Right ventricle myocardium superior (tissue), 1 donor: ENCODE measurements at regions not wholly inside any gene's neighbourhood (a gene's known extent, or its start where the extent isn't known, plus 50 kb on each side); places are given as distances from the start of the nearest gene placed in this dataset.

Experiments used
- ATAC-seq: fragments of 200-7000 bp; cut with Tn5 transposase; one replicate; pipeline ENCODE4 v1.9.1; 2020; ENCODE audit warnings: mild to moderate bottlenecking; ENCODE audit not compliant: poor library complexity
- DNase-seq: peaks from one replicate; pipeline ENCODE4 v3.0.0-alpha.2; 2020
- intact Hi-C: fragments of 100-400 bp; cut with DNase I; formaldehyde crosslinking; loops from one replicate; pipeline ENCODE4 v1.11.2; 2022
- donor health status: DM: no; HTN: yes; CAD: no; lungs with severe emphysema.

GRCh38 chr9:78860801-78861475, 564.0 kb downstream of the PSAT1 start:
- DNase-seq, result no peak
- ATAC-seq, result no peak
- intact Hi-C loops, result no loop called here

DNA sequence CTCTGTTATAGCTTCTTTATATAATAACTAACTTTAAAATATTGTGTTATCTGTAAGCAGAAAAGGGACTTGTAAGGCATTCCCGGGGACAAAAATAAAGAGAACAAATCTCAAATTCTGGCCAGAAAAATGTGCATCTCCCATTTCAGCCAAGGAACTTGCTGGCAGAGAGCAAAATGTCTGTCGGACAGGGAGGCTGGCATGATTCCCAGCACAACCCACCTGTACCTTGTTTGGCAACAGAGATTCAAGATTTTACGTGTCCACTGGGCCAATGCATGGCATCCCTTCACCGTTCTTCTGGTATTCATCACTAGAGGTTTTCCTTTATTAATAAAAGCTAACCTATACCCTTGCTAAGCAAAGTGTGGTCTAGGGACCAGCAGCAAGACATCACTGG, 566.6 kb downstream of the PSAT1 start:
- DNase-seq (no peak), ATAC-seq (no peak)
- intact Hi-C loops, result no loop called here

GRCh38 chr9:78865737-78866136, 568.8 kb downstream of the PSAT1 start:
- no peak for DNase-seq

GRCh38 chr9:78866207-78867132, 569.5 kb downstream of the PSAT1 start:
- intact Hi-C loops, result no loop called here
- DNase-seq, result no peak
- no peak for ATAC-seq

More at GRCh38 chr9:78865737-78866136, 568.8 kb downstream of the PSAT1 start:
- intact Hi-C loops, result no loop called here
- no peak for ATAC-seq

- ATAC-seq (no peak), DNase-seq (no peak)
- intact Hi-C loops, result no loop called here
Measured at GRCh38 chr9:78871086-78871451, 574.1 kb downstream of the PSAT1 start.

GRCh38 chr9:78871452-78872331, 574.8 kb downstream of the PSAT1 start:
- DNase-seq, result no peak
- intact Hi-C loops, result no loop called here
- no peak for ATAC-seq

- ATAC-seq (no peak), DNase-seq (no peak)
- intact Hi-C loops, result no loop called here
Measured at GRCh38 chr9:78874061-78874460, 577.1 kb downstream of the PSAT1 start.

DNA sequence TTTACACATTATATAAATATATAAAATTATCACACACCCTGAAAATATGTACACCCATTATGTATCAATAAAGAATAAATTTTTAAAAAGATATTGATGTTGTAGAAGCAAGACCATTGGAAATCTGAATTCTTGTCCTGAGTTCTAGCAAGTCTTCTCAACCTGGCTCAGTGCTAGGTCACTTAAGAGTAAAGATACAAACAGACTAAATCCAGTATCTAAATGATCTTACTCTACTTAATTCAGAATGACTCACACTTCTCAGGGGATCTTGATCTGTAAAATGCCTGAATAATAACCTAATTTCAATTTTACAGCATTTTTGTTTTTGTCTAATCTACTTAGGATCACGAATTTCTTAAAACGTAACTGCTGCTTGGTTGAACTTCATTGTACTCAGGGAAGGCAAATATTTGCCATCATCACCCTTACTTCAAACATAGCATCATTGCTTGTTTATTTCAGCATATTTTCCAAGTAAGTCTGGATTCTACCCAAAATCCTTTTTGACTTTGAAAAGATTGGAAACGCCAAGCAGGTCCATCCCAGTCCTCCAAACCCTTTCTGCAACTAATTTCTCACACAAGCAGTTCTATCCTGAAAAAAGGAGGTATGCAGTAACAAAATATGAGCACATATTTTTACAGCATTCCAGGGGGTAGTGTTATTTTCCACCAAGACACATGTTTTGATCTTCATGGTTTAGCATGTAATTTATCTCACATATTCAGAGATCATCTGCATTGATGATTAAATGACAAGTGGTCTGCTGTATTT, 582.6 kb downstream of the PSAT1 start:
- intact Hi-C loops, result no loop called here
- ATAC-seq (no peak), DNase-seq (no peak)

DNA sequence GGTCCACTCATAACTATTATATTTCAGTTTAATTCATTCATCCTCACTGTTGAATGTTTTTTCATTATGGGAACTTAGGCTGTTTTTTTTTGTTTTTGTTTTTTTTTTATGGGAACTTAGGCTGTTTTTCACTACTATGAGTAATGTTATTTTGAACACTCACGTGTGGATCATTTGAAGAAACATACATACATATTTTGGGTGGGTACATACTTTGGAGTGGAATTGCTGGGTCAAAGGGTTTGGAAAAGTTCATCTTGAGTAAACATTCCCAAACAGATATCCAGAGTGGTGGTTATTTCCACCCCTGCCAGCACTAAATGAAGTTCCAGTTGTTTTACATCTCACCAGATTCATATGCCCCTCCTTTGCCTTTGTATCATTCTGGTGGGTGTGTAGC, 584.4 kb downstream of the PSAT1 start:
- DNase-seq (no peak), ATAC-seq (no peak)
- intact Hi-C loops, result no loop called here

DNA sequence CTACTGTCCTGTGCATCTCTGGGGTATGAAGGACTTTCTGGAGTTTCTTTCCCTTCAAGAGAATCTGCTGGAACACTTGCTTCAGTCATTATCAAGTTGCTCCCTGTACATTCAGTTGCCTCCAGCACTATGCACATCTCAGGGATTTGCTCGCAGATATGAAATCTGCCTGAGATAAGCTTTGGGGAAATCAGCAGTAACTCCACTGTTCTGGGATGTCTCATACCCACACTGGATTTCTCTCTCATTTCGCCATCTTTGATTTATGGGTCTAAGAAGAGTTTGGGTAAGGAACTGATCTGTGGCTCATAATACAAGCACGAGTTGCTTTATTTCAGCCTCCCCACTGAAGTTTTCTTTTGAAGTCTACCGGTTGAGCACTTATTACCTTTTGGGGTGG, 585.6 kb downstream of the PSAT1 start:
- ATAC-seq (no peak), DNase-seq (no peak)
- intact Hi-C loops, result no loop called here

DNA sequence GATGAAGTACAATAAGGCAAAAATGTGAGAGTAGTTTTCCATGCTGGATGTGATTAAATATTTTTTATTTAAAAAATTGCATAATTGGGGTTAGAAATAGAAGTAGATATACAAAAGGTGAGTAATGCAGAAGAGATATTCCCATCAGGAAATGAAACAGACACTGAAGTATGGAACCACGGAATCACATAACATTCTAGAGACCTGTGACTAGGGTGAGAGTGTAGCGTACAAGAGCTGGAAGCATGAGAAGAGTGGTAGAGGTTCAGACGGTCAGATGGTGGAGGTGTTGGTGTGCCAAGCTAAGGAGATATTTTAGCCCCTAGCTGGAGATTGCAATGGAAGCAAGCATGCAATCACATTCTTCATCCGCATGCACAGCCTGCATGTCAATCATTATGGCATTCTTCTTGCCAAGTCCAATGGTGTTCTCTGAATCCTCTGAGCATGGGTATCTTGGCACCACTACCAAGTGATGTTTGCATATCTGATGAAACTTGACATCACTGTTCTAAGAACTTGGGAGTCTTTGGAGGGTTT, 587.8 kb downstream of the PSAT1 start:
- DNase-seq (no peak), ATAC-seq (no peak)
- intact Hi-C loops, result no loop called here

DNA sequence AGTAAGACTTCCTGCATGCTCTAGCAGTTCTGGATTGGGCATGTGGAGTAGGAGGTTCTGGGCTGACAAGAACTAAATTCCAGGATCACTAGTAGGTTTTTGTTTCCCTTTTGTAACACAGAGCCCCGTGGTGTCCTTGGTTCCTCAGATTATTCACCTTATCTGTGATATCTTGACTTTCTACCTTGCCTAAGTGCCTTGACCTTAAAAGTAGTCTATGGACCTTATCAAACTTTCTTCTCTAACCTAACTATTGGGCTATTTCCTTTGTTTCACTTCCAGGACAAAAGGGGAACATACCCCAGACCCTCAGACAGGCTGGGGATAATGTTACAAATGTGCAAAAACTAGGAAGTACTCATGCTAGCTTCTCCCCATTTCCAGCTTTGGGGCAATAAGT, 595.3 kb downstream of the PSAT1 start:
- ATAC-seq (no peak), DNase-seq (no peak)
- intact Hi-C loops, result no loop called here

DNA sequence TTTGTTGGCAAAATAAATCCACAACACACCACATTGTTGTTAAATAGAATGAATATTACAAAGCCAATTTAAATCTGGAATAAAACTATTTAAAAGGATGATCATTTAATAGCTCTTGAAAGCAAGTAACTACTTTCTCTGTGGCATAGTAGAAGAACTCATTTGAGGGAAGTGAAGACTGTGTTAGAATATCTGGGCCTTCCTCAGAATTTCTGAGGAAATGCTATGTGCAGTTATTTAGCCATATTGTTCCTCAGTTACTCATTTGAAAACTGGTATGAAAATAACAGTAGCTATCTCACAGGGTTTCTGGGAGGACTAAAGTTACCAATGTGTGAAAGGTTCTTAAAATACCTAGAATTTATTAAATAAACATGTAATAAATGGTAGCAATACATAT, 595.8 kb downstream of the PSAT1 start:
- DNase-seq, result no peak
- ATAC-seq, result no peak
- intact Hi-C loops, result no loop called here

DNA sequence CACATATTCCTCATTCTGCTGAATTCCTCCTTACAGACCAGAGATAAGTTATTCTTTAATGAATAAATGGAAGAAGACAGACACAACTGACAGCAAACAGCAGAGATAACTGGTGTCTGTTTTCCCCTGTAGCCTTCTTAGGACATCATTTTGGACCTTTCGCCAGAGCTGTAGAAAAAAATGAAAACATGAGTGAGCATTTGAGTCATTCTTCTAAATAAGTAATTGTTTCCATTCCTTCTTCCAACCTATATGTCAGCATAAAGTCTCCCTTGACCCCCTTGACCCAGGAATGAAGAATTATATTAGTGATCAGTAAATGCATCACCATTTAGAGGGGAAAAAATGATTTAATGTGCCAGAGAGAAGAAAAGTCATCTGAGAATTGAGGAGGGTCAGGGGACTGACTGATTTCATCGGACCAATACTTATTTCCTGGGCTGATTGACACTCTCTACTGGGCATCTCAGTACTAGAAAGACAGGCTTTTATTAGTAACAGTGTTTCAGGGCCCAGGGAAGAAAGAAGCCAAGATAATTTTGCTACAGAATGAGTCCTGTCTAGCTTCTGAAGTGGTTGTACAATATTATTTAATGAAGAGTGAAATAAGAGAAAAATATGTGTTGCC, 597.0 kb downstream of the PSAT1 start:
- ATAC-seq (no peak), DNase-seq (no peak)
- intact Hi-C loops, result no loop called here

- no peak for DNase-seq
- intact Hi-C loops, result no loop called here
- ATAC-seq, result no peak
Measured at GRCh38 chr9:78896479-78896878, 599.6 kb downstream of the PSAT1 start.

DNA sequence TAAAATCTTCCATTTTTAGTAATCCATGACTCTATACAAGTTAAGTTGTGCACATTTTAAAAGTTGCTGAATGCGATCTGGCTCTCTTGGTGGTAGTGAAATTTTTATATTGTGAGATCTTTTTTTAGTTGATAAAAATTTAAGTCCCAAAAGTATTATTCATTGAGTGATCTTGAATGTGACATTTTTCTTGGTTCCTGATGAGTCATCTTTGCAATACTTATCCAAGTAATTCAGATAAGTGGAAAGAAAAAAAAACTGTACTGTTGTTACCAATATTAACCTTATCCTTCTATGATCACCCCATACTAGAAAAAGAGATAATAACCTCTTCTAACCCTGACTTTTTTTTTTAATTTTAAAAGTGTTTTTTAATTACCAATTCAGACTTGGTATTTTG, 601.3 kb downstream of the PSAT1 start:
- DNase-seq (no peak), ATAC-seq (no peak)
- intact Hi-C loops, result no loop called here

DNA sequence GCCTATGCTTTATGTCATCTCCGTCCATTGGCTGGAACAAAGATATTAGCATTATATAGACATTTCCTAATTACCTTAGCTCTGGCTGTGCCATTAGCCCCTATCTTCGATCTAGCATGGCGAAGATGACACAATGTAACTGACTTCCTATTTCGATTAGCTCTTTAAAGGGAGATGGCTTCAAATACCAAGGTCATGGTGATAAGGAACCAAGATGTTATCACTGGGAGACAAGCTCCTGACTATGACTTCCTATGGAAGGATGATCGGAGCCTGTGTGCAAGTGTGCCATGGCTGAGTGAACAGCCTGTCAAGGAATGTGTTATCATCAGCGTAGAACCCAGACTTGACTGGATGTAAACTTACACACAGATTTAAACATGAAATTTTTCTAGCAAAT, 602.1 kb downstream of the PSAT1 start:
- intact Hi-C loops, result no loop called here
- ATAC-seq (no peak), DNase-seq (no peak)

DNA sequence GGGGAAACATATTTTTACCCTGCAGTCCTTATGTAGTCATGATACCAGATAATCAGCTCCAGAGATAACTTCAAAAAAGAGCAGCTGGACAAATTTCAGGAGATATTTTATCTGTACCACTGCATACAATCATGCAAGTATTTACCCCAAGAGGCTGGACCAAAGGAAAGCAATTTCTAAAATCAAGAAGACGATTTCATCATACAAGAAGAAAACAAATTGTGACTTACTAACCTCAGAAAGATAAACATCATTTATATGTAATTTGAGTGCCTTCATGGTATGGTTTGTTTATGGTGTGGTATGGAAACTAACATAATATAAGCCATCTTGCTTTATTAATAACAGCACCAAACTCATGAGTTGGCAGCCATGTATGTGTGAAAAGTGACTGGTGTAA, 603.6 kb downstream of the PSAT1 start:
- DNase-seq (no peak), ATAC-seq (no peak)
- intact Hi-C loops, result no loop called here
